B cell (primary cell): ENCODE measurements at regions not wholly inside any gene's neighbourhood (a gene's known extent, or its start where the extent isn't known, plus 50 kb on each side); places are given as distances from the start of the nearest gene placed in this dataset.

ENCODE experiments used
- ATAC-seq: fragments of 200-7000 bp; cut with Tn5 transposase; one replicate; pipeline ENCODE4 v1.10.0; 2021; ENCODE audit warnings: low read depth, mild to moderate bottlenecking, moderate number of reproducible peaks, moderate library complexity
- CTCF ChIA-PET: fragments of 350-600 bp; sonication (Branson Sonifier 250); formaldehyde crosslinking; loops from one replicate; lab custom pipeline; 2021; ENCODE audit warnings: antibody characterized with exemption, inconsistent platforms; lab: Charles Lee
- POLR2A ChIA-PET: fragments of 350-600 bp; sonication (Branson Sonifier 250); formaldehyde crosslinking; loops from one replicate; lab custom pipeline; 2021; ENCODE audit warnings: antibody characterized with exemption; lab: Charles Lee
- DNase-seq: peaks from one replicate; pipeline ENCODE4 v3.0.0; 2013
- H2AFZ ChIP-seq: 2 replicates; pipeline ENCODE4 v1.6.1; 2012; ENCODE audit warnings: mild to moderate bottlenecking, low read depth, low read length; ENCODE audit not compliant: insufficient read depth, poor library complexity, severe bottlenecking
- H3K27ac ChIP-seq, 2 donors: 1 replicate in 1 of 2; 2 replicates in 1 of 2; pipeline ENCODE4 v1.5.1; 2012 to 2013; ENCODE audit warnings: low read length in 2 of 2, mild to moderate bottlenecking in 2 of 2, moderate library complexity in 1 of 2
- H3K27me3 ChIP-seq, 4 experiments: fragments of 200-600 bp in 1 of 4; sonication (generic) in 1 of 4; replicated peaks in 1 of 4; 1 replicate in 2 of 4; 2 replicates in 2 of 4; pipeline versions ENCODE4 v1.6.1 to v1.7.0; 2013 to 2016; ENCODE audit warnings: low read length in 3 of 4, mild to moderate bottlenecking in 2 of 4, mixed read lengths in 1 of 4, moderate library complexity in 1 of 4; ENCODE audit not compliant: insufficient read depth in 4 of 4, control insufficient read depth in 3 of 4; ENCODE audit errors: control extremely low read depth in 1 of 4
- H3K36me3 ChIP-seq, 2 experiments: replicated peaks in 1 of 2; 1 replicate in 1 of 2; 2 replicates in 1 of 2; pipeline versions ENCODE4 v1.6.1 to v1.7.1; 2013; ENCODE audit warnings: low read length in 1 of 2; ENCODE audit not compliant: insufficient read depth in 2 of 2, control insufficient read depth in 1 of 2; ENCODE audit errors: control extremely low read depth in 1 of 2, extremely low read depth in 1 of 2
- H3K4me1 ChIP-seq, 2 donors: fragments of 200-600 bp in 1 of 2; sonication (generic) in 1 of 2; 1 replicate in 1 of 2; 2 replicates in 1 of 2; pipeline versions ENCODE4 v1.5.1 to v1.6.1; 2013 to 2017; ENCODE audit warnings: low read length in 2 of 2; ENCODE audit not compliant: control insufficient read depth in 2 of 2, insufficient read depth in 2 of 2
- H3K4me2 ChIP-seq: replicated peaks from 2 replicates; pipeline ENCODE3; 2012; ENCODE audit warnings: mild to moderate bottlenecking, low read depth, low read length; ENCODE audit not compliant: poor library complexity, severe bottlenecking
- H3K4me3 ChIP-seq, 5 experiments: fragments of 200-600 bp in 1 of 5; sonication (generic) in 1 of 5; 1 replicate in 3 of 5; 2 replicates in 2 of 5; pipeline versions ENCODE4 v1.5.1 to v1.7.0; 2011 to 2016; ENCODE audit warnings: low read length in 4 of 5, mild to moderate bottlenecking in 4 of 5, low read depth in 2 of 5, control low read depth in 1 of 5, moderate library complexity in 1 of 5; ENCODE audit not compliant: insufficient read depth in 1 of 5; ENCODE audit errors: control extremely low read depth in 1 of 5, extremely low read depth in 1 of 5
- H3K79me2 ChIP-seq: fragments of 200-600 bp; sonication (generic); one replicate; pipeline ENCODE4 v1.6.0; 2016; ENCODE audit warnings: low read length; ENCODE audit not compliant: control insufficient read depth, insufficient read depth
- H3K9ac ChIP-seq: fragments of 200-600 bp; sonication (generic); 2 replicates; pipeline ENCODE4 v1.6.1; 2017; ENCODE audit warnings: mild to moderate bottlenecking, low read length, moderate library complexity
- H3K9me3 ChIP-seq, 3 donors: one replicate each; pipeline versions ENCODE4 v1.6.1 to v1.7.1; 2013; ENCODE audit warnings: low read length in 2 of 3; ENCODE audit not compliant: control insufficient read depth in 2 of 3, insufficient read depth in 1 of 3; ENCODE audit errors: control extremely low read depth in 1 of 3
- H4K20me1 ChIP-seq: 2 replicates; pipeline ENCODE4 v1.6.0; 2012; ENCODE audit warnings: mild to moderate bottlenecking, low read length; ENCODE audit not compliant: insufficient read depth, control insufficient read depth, poor library complexity, severe bottlenecking
- H3K27ac Mint-ChIP-seq: one replicate; pipeline ENCODE4 v1.8.0; 2021; ENCODE audit warnings: mixed read lengths
- H3K27me3 Mint-ChIP-seq: one replicate; pipeline ENCODE4 v1.8.0; 2021; ENCODE audit warnings: mixed read lengths
- H3K4me1 Mint-ChIP-seq: one replicate; pipeline ENCODE4 v1.8.0; 2021; ENCODE audit warnings: mixed read lengths
- H3K4me3 Mint-ChIP-seq: one replicate; pipeline ENCODE4 v1.8.0; 2021; ENCODE audit warnings: mixed read lengths
- H3K9me3 Mint-ChIP-seq: one replicate; pipeline ENCODE4 v1.8.0; 2022; ENCODE audit warnings: mixed read lengths; ENCODE audit not compliant: insufficient read depth
- EZH2 ChIP-seq: IDR thresholded peaks from 2 replicates; pipeline ENCODE4 v1.6.1; 2012; ENCODE audit warnings: borderline replicate concordance, low read depth, mild to moderate bottlenecking, moderate library complexity, low read length; ENCODE audit not compliant: insufficient read depth, poor library complexity, severe bottlenecking
- WGBS: methylation state at CpG from one replicate; pipeline ENCODE4 v1.1.5; 2013; ENCODE audit warnings: missing lambda C conversion rate; ENCODE audit not compliant: insufficient coverage; 5-methylcytosine and 5-hydroxymethylcytosine counted together
- intact Hi-C: fragments of 100-400 bp; cut with micrococcal nuclease; formaldehyde crosslinking; loops from one replicate; pipeline ENCODE4 v1.10.0; 2022
- TF ChIP-seq, protein P1 (sequence below): fragments of 200-600 bp; IDR thresholded peaks from one replicate; pipeline ENCODE4 v1.8.0; 2022; ENCODE audit warnings: antibody characterized with exemption, mild to moderate bottlenecking

DNA sequence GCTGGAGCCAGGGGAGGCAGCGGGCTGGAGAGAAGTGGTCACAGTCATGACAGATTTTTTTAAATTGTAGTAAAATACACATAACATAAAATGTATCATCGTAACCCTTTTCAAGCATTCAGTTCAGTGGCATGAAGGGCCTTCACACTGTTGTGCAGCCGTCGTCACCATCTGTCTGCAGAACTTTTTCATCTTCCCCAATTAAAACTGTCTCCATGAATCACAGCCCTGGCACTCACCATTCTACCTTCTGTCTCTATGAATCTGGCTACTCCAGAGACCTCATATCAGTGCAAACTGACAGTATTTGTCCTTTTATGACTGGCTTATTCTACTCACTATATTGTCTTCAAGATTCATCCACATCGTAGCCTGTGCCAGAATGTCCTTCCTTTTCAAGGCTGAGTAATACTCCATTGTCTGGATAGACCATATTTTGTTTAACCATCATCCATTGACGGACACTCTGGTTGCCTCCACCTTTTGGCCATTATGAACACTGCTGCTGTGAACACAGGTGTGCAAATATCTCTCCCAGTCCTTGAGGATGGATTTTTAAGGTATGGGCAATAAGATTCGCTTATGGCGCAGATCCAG, 91.5 kb upstream of the NCOR2 start:
- Mint-ChIP-seq H3K27ac (no peak overlapping the region), H3K9me3 (no peaks in the 10 kb centered on the region), H3K4me1 (no peaks in the 10 kb centered on the region), H3K27me3 (peaks cover 24% of the 10 kb centered on the region), H3K4me3 (no peak overlapping the region)
- intact Hi-C loops = no loop called here
- POLR2A ChIA-PET = no interaction called here
- ATAC-seq = no peak
- Histone ChIP-seq H3K9ac (no peak overlapping the region), H3K36me3 (no peaks in the 10 kb centered on the region), H3K4me3 (no peak overlapping the region), H3K4me1 (no peaks in the 10 kb centered on the region), H3K27ac (no peak overlapping the region), H2AFZ (no peak overlapping the region), H4K20me1 (no peaks in the 10 kb centered on the region), H3K4me2 (no peak overlapping the region), H3K27me3 (peaks cover 0 to 8% (median 0%) of the 10 kb centered on the region in 4 experiments), H3K9me3 (peaks cover 0 to 15% (median 0%) of the 10 kb centered on the region in 3 donors), H3K79me2 (no peaks in the 10 kb centered on the region)
- no peak for DNase-seq
- TF ChIP-seq, protein P1, sequence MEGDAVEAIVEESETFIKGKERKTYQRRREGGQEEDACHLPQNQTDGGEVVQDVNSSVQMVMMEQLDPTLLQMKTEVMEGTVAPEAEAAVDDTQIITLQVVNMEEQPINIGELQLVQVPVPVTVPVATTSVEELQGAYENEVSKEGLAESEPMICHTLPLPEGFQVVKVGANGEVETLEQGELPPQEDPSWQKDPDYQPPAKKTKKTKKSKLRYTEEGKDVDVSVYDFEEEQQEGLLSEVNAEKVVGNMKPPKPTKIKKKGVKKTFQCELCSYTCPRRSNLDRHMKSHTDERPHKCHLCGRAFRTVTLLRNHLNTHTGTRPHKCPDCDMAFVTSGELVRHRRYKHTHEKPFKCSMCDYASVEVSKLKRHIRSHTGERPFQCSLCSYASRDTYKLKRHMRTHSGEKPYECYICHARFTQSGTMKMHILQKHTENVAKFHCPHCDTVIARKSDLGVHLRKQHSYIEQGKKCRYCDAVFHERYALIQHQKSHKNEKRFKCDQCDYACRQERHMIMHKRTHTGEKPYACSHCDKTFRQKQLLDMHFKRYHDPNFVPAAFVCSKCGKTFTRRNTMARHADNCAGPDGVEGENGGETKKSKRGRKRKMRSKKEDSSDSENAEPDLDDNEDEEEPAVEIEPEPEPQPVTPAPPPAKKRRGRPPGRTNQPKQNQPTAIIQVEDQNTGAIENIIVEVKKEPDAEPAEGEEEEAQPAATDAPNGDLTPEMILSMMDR = no peak
- no peak for TF ChIP-seq EZH2
- CTCF ChIA-PET = no interaction called here
- WGBS = 96% methylated on average over 4 of the region's 8 CpGs

DNA sequence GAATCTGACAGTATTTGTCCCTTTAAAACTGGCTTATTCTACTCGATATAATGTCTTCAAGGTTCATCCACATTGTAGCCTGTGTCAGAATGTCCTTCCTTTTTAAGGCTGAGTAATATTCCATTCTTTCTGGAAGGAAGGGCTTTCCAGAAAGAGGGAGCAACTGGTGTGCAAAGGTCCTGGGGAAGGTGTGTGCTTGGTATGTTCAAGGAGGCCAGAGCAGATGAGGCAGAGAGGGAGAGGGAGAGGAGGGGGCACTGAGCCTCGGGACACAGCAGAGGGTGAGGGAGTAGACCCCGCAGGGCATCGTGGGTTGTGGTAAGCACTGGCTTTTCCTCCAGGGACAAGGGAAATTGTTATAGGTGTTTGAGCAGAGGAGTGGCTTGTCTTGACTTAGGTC, 90.9 kb upstream of the NCOR2 start:
- Histone ChIP-seq H3K4me2 (no peak overlapping the region), H3K9ac (no peak overlapping the region), H3K36me3 (no peaks in the 10 kb centered on the region), H3K27ac (no peak overlapping the region), H3K9me3 (peaks cover 0 to 12% (median 0%) of the 10 kb centered on the region in 3 donors), H3K4me3 (no peak overlapping the region), H3K4me1 (no peaks in the 10 kb centered on the region), H2AFZ (no peak overlapping the region), H4K20me1 (no peaks in the 10 kb centered on the region), H3K79me2 (no peaks in the 10 kb centered on the region), H3K27me3 (peaks cover 0 to 8% (median 0%) of the 10 kb centered on the region in 4 experiments)
- H3K4me3 Mint-ChIP-seq = no peak overlapping the region
- POLR2A ChIA-PET = no interaction called here
- H3K27me3 Mint-ChIP-seq = peaks cover 24% of the 10 kb centered on the region
- no peak for TF ChIP-seq EZH2
- TF ChIP-seq, protein P1 = no peak
- ATAC-seq (no peak), DNase-seq (no peak)
- no peak overlapping the region for H3K27ac Mint-ChIP-seq
- WGBS = 84% methylated on average over 3 of the region's 4 CpGs
- intact Hi-C loops = no loop called here
- CTCF ChIA-PET = no interaction called here
- H3K4me1 Mint-ChIP-seq = no peaks in the 10 kb centered on the region
- H3K9me3 Mint-ChIP-seq = no peaks in the 10 kb centered on the region
